PC-3 (cell line): ENCODE measurements at regions not wholly inside any gene's neighbourhood (a gene's known extent, or its start where the extent isn't known, plus 50 kb on each side); places are given as distances from the start of the nearest gene placed in this dataset.

Experiments used
- EZH2 ChIP-seq: fragments of 300-600 bp; sonication (generic); IDR thresholded peaks from one replicate; pipeline ENCODE4 v1.6.1; 2017; ENCODE audit warnings: antibody characterized with exemption, mild to moderate bottlenecking, low read length; ENCODE audit not compliant: unreplicated experiment
- EZH2phosphoT487 ChIP-seq: fragments of 300-600 bp; sonication (generic); IDR thresholded peaks from 2 replicates; pipeline ENCODE4 v1.6.1; 2018; ENCODE audit warnings: mild to moderate bottlenecking, antibody characterized with exemption, low read length, borderline replicate concordance
- TF ChIP-seq, protein P1 (sequence below): fragments of 300-600 bp; sonication (generic); conservative IDR thresholded peaks from 2 replicates; pipeline ENCODE4 v1.5.1; 2017; ENCODE audit warnings: antibody characterized with exemption, low read depth, mild to moderate bottlenecking, low read length

DNA sequence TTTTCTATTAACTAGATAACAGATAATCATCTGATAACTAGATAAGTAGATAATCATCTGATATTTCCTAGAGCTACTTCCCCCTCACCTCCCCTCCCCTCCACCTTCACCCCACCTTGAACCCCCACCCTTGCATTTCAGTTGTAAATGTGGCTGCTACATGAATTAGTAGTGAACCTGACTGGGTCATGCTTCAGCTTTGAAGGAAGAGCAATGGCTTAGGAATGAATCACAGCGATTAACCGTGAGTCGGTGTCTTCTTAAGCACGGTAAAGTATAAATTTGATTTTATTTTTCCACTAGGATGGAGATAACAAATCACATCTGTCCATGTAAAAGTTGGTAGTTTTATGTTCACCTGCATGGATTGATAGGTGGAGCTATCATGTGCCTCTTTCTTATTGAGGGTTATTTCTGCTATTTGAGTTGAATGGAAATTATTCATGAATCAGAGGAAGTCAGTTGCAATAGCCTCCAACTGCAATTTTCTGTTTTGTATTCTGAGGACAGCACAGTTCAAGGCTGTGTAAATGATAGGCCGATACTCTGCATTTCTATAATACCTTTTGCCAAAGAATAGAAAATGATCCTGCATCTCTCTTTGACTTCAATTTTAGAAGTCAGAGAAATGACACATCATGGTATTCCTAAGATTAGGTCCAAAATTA is 235.0 kb downstream of the PTGER3 start:
- TF ChIP-seq, protein P1, sequence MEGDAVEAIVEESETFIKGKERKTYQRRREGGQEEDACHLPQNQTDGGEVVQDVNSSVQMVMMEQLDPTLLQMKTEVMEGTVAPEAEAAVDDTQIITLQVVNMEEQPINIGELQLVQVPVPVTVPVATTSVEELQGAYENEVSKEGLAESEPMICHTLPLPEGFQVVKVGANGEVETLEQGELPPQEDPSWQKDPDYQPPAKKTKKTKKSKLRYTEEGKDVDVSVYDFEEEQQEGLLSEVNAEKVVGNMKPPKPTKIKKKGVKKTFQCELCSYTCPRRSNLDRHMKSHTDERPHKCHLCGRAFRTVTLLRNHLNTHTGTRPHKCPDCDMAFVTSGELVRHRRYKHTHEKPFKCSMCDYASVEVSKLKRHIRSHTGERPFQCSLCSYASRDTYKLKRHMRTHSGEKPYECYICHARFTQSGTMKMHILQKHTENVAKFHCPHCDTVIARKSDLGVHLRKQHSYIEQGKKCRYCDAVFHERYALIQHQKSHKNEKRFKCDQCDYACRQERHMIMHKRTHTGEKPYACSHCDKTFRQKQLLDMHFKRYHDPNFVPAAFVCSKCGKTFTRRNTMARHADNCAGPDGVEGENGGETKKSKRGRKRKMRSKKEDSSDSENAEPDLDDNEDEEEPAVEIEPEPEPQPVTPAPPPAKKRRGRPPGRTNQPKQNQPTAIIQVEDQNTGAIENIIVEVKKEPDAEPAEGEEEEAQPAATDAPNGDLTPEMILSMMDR = no peak
- TF ChIP-seq EZH2 (no peak), EZH2phosphoT487 (no peak)
